ENCODE measurements at regions not wholly inside any gene's neighbourhood (a gene's known extent, or its start where the extent isn't known, plus 50 kb on each side); places are given as distances from the start of the nearest gene placed in this dataset.

DNA sequence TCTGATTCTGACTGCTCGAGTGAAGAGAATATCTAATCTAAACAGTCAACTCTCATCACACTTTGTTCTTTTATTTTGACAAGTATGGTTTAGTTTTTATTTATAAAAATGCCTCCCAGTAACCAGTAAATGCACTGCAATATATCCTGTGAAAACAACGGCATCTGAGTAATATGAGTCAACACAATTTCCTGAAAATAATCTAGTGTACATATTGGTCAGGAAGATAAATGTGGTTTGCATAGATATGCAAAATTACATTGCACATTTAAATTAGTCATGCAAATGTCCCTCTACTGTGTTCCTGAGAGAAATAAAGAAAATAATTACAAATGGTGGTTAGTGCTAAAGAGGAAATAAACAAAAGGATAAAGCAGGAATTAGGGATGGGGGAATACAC is 1190.7 kb upstream of the SEL1L start:
- Histone ChIP-seq H3K27me3 (no peaks in the 10 kb centered on the region), H3K36me3 (no peaks in the 10 kb centered on the region), H3K4me1 (peaks cover 0 to 9% (median 0%) of the 10 kb centered on the region in 12 donors), H3K27ac (no peak overlapping the region), H3K9me3 (no peaks in the 10 kb centered on the region), H3K4me3 (no peak overlapping the region)
- ATAC-seq (no peak), DNase-seq (no peak)
- TF ChIP-seq, protein P1, sequence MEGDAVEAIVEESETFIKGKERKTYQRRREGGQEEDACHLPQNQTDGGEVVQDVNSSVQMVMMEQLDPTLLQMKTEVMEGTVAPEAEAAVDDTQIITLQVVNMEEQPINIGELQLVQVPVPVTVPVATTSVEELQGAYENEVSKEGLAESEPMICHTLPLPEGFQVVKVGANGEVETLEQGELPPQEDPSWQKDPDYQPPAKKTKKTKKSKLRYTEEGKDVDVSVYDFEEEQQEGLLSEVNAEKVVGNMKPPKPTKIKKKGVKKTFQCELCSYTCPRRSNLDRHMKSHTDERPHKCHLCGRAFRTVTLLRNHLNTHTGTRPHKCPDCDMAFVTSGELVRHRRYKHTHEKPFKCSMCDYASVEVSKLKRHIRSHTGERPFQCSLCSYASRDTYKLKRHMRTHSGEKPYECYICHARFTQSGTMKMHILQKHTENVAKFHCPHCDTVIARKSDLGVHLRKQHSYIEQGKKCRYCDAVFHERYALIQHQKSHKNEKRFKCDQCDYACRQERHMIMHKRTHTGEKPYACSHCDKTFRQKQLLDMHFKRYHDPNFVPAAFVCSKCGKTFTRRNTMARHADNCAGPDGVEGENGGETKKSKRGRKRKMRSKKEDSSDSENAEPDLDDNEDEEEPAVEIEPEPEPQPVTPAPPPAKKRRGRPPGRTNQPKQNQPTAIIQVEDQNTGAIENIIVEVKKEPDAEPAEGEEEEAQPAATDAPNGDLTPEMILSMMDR (IDR thresholded peaks at IDR 0.05), result no peak
- TF ChIP-seq POLR2A (IDR thresholded peaks at IDR 0.05), result no peak
- intact Hi-C loops (cut with DNase I), result no loop called here
- 21 to 25% (median 22%) methylated on average over 2 of the region's 2 CpGs for WGBS, 4 donors

DNA sequence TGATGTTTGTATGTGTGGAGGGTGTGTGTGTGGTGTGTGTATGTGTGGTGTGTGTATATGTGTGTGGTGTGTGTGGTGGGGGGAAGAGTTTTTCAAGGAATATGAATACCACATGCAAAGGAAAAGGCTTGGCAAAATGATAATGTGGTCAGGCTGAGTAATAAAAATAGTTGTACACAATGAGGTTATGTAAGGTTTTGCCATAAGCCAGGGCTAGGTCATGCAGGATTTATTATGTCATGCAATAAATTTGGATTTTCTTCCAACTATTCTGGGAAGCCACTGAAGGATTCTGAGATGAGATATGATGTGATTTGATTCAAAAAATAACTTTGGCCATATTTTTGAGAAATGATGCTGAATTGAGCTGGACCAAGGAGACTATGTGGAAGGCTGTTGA is 1191.6 kb upstream of the SEL1L start:
- no peaks in the 10 kb centered on the region for H3K27me3 ChIP-seq
- no peaks in the 10 kb centered on the region for H3K9me3 ChIP-seq
- ATAC-seq (peak in 2 of 4 donors; percentile 28 to 42), DNase-seq (no peak)
- no peaks in the 10 kb centered on the region for H3K36me3 ChIP-seq
- intact Hi-C loops (cut with DNase I), result no loop called here
- H3K4me1 ChIP-seq, result peaks cover 0 to 9% (median 0%) of the 10 kb centered on the region in 12 donors
- no peak overlapping the region for H3K27ac ChIP-seq
- no peak overlapping the region for H3K4me3 ChIP-seq
- TF ChIP-seq, protein P1 (IDR thresholded peaks at IDR 0.05), result no peak
- TF ChIP-seq POLR2A (IDR thresholded peaks at IDR 0.05), result no peak

DNA sequence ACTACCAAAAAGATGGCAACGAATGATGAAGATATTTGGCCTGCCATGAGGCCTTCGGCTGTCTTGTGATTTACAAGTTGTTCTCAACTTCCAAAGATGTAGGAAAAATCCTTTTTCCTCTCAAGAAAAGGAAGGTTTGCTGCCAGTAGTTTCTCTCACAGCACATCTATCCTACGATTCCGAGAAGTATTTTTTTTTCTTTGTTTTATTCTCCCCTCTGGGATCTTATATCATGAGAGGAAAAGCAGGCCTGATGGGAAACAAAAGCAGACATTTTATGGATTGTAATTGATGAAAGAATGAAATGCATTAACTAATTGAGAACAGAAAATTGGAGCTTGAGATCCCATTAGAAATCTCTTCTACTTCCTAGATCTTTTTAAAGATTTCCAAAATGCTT is 1197.9 kb upstream of the SEL1L start:
- Histone ChIP-seq H3K4me3 (no peak overlapping the region), H3K4me1 (no peaks in the 10 kb centered on the region), H3K27me3 (no peaks in the 10 kb centered on the region), H3K27ac (no peak overlapping the region), H3K36me3 (no peaks in the 10 kb centered on the region), H3K9me3 (no peaks in the 10 kb centered on the region)
- no peak for TF ChIP-seq POLR2A (IDR thresholded peaks at IDR 0.05)
- TF ChIP-seq, protein P1 (IDR thresholded peaks at IDR 0.05), result no peak
- ATAC-seq, result no peak
- WGBS, 4 donors, result 63 to 80% (median 71%) methylated on average over 4 of the region's 4 CpGs
- DNase-seq, result no peak
- intact Hi-C loops (cut with DNase I), result no loop called here

DNA sequence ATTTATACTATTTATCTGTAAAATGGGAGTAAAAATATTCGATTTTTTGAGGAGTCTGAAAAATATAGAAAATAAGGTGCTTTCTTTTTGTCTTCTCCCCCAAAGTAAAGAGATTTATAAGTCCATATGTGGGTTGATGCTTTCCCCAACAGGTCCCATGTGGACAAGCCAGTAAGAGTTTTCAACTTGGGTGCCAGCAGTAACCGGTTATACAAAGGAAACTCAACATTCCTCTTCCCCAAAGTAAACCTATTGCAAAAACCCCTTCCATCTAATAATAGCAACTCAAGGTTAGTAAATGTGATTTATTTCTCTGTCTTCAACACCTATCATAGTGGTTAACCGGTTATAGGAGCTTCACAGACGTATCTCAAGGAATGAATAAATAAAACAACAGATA is 1206.9 kb upstream of the SEL1L start:
- H3K27ac ChIP-seq, result no peak overlapping the region
- H3K4me3 ChIP-seq, result no peak overlapping the region
- no peak for ATAC-seq
- no peaks in the 10 kb centered on the region for H3K36me3 ChIP-seq
- WGBS, 4 donors, result 46 to 59% (median 54%) methylated on average over 4 of the region's 4 CpGs
- H3K27me3 ChIP-seq, result no peaks in the 10 kb centered on the region
- no peaks in the 10 kb centered on the region for H3K4me1 ChIP-seq
- intact Hi-C loops (cut with DNase I), result no loop called here
- no peak for DNase-seq
- no peaks in the 10 kb centered on the region for H3K9me3 ChIP-seq
- TF ChIP-seq, protein P1 (IDR thresholded peaks at IDR 0.05), result no peak
- TF ChIP-seq POLR2A (IDR thresholded peaks at IDR 0.05), result no peak
